A673 (cell line): ENCODE measurements at regions not wholly inside any gene's neighbourhood (a gene's known extent, or its start where the extent isn't known, plus 50 kb on each side); places are given as distances from the start of the nearest gene placed in this dataset.

Experiments used
- BruUV-seq: library from RNA; stranded (reverse); fragments of 400-500 nt; replicated peaks from 2 replicates; lab custom pipeline; 2021; lab: Mats Ljungman, UMichigan
- CTCF ChIA-PET: fragments of 300-600 bp; sonication (Branson Sonifier 250); formaldehyde crosslinking; loops from one replicate; lab custom pipeline; 2022; ENCODE audit warnings: antibody characterized with exemption; lab: Charles Lee
- POLR2A ChIA-PET: fragments of 300-600 bp; sonication (Branson Sonifier 250); formaldehyde crosslinking; loops from one replicate; lab custom pipeline; 2022; ENCODE audit warnings: antibody characterized with exemption; ENCODE audit not compliant: low non-redundant PET; lab: Charles Lee
- DNase-seq: peaks from one replicate; pipeline ENCODE4 v3.0.0-alpha.2; 2015; ENCODE audit warnings: low spot score
- H3K27ac ChIP-seq: fragments of 200-600 bp; sonication (generic); 2 replicates; pipeline ENCODE4 v1.5.1; 2016; ENCODE audit warnings: mixed run types, low read depth, mild to moderate bottlenecking, mixed read lengths, antibody characterized with exemption, low read length; ENCODE audit not compliant: poor library complexity, severe bottlenecking
- H3K27me3 ChIP-seq: fragments of 200-600 bp; sonication (generic); replicated peaks from 2 replicates; pipeline ENCODE4 v1.6.1; 2017; ENCODE audit warnings: mixed run types, low read depth, mild to moderate bottlenecking, mixed read lengths, antibody characterized with exemption, low read length; ENCODE audit not compliant: insufficient read depth, poor library complexity
- H3K36me3 ChIP-seq: fragments of 200-600 bp; sonication (generic); 2 replicates; pipeline ENCODE4 v1.6.1; 2016; ENCODE audit warnings: mixed run types, mild to moderate bottlenecking, mixed read lengths, antibody characterized with exemption, low read length; ENCODE audit not compliant: insufficient read depth, poor library complexity, severe bottlenecking
- H3K4me1 ChIP-seq: fragments of 200-600 bp; sonication (generic); 2 replicates; pipeline ENCODE4 v1.6.1; 2017; ENCODE audit warnings: mixed run types, mild to moderate bottlenecking, mixed read lengths, antibody characterized with exemption, low read length; ENCODE audit not compliant: insufficient read depth, poor library complexity, severe bottlenecking
- H3K4me3 ChIP-seq: fragments of 200-600 bp; sonication (generic); 2 replicates; pipeline ENCODE4 v1.5.1; 2016; ENCODE audit warnings: low read depth, mixed run types, mild to moderate bottlenecking, mixed read lengths, low read length; ENCODE audit not compliant: poor library complexity, severe bottlenecking
- H3K9me3 ChIP-seq: fragments of 200-600 bp; sonication (generic); 2 replicates; pipeline ENCODE4 v1.6.1; 2016; ENCODE audit warnings: mixed run types, low read depth, mild to moderate bottlenecking, mixed read lengths, antibody characterized with exemption, low read length; ENCODE audit not compliant: poor library complexity, severe bottlenecking
- EZH2 ChIP-seq: fragments of 200-600 bp; sonication (generic); IDR thresholded peaks from 2 replicates; pipeline ENCODE4 v1.6.1; 2017; ENCODE audit warnings: borderline replicate concordance, low read depth, mild to moderate bottlenecking, mixed read lengths, antibody characterized with exemption, low read length; ENCODE audit not compliant: poor library complexity, severe bottlenecking
- intact Hi-C: fragments of 100-400 bp; cut with micrococcal nuclease; formaldehyde crosslinking; loops from one replicate; pipeline ENCODE4 v1.10.0; 2022; ENCODE audit not compliant: unreplicated experiment
- TF ChIP-seq, protein P1 (sequence below): fragments of 300-800, 200-600 bp; sonication (generic); conservative IDR thresholded peaks from 2 replicates; pipeline ENCODE4 v1.5.1; 2017; ENCODE audit warnings: low read depth, mild to moderate bottlenecking, antibody characterized with exemption, low read length, moderate library complexity, mixed read lengths

DNA sequence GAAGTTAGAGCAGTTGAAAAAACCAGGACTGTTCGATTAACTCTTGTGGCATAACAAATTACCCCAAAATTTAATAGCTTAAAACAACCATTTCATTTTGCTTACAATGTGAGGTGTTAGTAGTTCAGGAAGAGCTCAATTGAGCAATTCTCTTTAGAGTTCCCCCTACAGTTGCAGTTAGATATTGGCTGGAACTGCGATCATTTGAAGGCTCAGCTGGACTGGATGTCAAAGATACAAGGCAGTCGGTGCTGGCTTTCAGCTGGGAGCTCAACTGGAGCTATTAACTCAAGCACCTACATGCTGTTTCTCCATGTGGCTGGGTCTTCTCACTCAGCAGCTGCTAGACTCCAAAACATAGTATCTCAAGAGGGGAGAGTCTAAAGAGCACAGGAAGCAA is 96.0 kb upstream of the LOC128125822 start:
- BruUV-seq, result no TSS peak
- Histone ChIP-seq H3K4me3 (no peak overlapping the region), H3K4me1 (no peaks in the 10 kb centered on the region), H3K9me3 (no peaks in the 10 kb centered on the region), H3K36me3 (no peaks in the 10 kb centered on the region), H3K27me3 (no peaks in the 10 kb centered on the region), H3K27ac (no peak overlapping the region)
- no peak for TF ChIP-seq EZH2
- TF ChIP-seq, protein P1, sequence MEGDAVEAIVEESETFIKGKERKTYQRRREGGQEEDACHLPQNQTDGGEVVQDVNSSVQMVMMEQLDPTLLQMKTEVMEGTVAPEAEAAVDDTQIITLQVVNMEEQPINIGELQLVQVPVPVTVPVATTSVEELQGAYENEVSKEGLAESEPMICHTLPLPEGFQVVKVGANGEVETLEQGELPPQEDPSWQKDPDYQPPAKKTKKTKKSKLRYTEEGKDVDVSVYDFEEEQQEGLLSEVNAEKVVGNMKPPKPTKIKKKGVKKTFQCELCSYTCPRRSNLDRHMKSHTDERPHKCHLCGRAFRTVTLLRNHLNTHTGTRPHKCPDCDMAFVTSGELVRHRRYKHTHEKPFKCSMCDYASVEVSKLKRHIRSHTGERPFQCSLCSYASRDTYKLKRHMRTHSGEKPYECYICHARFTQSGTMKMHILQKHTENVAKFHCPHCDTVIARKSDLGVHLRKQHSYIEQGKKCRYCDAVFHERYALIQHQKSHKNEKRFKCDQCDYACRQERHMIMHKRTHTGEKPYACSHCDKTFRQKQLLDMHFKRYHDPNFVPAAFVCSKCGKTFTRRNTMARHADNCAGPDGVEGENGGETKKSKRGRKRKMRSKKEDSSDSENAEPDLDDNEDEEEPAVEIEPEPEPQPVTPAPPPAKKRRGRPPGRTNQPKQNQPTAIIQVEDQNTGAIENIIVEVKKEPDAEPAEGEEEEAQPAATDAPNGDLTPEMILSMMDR, result no peak
- intact Hi-C loops, result no loop called here
- CTCF ChIA-PET, result no interaction called here
- POLR2A ChIA-PET, result no interaction called here
- DNase-seq, result no peak

DNA sequence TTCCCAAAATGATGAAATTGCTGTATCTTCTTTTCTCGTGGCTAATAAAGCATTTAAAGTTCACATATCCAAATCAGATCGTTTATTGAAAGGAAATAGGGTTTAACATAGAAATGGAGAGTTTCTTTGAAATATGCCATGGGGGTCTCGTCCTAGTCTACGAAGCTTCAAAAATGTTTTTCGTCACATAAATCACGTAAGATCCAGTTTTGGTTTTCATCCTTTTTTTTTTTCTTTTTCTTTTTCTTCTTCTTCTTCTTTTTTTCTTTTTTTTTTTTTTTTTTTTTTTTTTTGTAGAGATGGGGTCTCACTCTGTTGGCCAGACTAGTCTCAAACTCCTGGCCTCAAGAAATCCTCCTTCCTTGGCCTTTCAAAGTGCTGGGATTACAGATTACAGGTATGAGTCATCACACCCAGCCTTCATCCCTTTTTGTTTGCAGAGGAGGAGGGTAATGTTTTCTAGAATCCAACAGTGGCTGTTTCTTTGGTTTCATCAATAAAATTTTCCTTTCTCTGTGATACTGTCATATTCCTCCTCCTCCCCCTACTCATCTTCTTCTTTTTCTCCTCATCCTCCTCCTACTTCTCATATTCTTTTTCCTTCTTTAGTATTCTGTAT is 94.7 kb upstream of the LOC128125822 start:
- TF ChIP-seq, protein P1, result no peak
- TF ChIP-seq EZH2, result no peak
- ChIA-PET POLR2A (no interaction called here), CTCF (no interaction called here)
- intact Hi-C loops, result no loop called here
- no TSS peak for BruUV-seq
- no peak overlapping the region for H3K4me3 ChIP-seq
- no peaks in the 10 kb centered on the region for H3K36me3 ChIP-seq
- no peaks in the 10 kb centered on the region for H3K4me1 ChIP-seq
- no peak overlapping the region for H3K27ac ChIP-seq
- no peaks in the 10 kb centered on the region for H3K9me3 ChIP-seq
- no peak for DNase-seq
- H3K27me3 ChIP-seq, result no peaks in the 10 kb centered on the region

DNA sequence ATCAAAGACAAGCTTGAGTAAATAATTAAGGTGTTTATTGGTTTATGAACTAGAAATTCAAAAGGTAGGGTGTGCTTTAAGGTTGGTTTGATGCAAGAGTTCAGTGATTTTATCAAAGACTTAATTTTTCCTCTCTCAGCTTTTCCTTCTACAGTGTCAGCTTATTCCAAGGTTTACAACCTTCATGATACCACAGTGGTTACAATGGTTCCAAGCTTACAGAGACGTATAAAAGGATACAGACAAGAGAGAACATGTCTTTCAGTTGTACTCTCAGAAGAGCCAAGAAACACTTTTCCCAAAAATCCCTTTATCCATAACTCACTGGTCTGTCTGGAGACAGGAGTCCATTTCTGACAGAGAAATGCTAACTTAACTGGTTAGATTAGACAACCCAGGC is 93.5 kb upstream of the LOC128125822 start:
- ChIA-PET POLR2A (no interaction called here), CTCF (no interaction called here)
- H3K9me3 ChIP-seq, result no peaks in the 10 kb centered on the region
- no peak overlapping the region for H3K4me3 ChIP-seq
- H3K4me1 ChIP-seq, result no peaks in the 10 kb centered on the region
- TF ChIP-seq, protein P1, result no peak
- no peak for TF ChIP-seq EZH2
- no peak overlapping the region for H3K27ac ChIP-seq
- intact Hi-C loops, result no loop called here
- BruUV-seq, result no TSS peak
- no peak for DNase-seq
- no peaks in the 10 kb centered on the region for H3K27me3 ChIP-seq
- H3K36me3 ChIP-seq, result no peaks in the 10 kb centered on the region
